CD4-positive, alpha-beta T cell treated with Interferon gamma for 1 hour (primary cell): ENCODE measurements at regions not wholly inside any gene's neighbourhood (a gene's known extent, or its start where the extent isn't known, plus 50 kb on each side); places are given as distances from the start of the nearest gene placed in this dataset.

Source experiments
- DNase-seq: peaks from one replicate; pipeline ENCODE4 v3.0.0-alpha.2; 2020

- DNase-seq = no peak
These were observed 965.7 kb downstream of the UQCRFS1 start for GRCh38 chr19:28247243-28247642.

- DNase-seq = no peak
These were observed 967.0 kb downstream of the UQCRFS1 start for GRCh38 chr19:28245937-28246336.

GRCh38 chr19:28244966-28245365 lies 968.0 kb downstream of the UQCRFS1 start:
- DNase-seq = no peak

- DNase-seq = no peak
These were observed 970.5 kb downstream of the UQCRFS1 start for GRCh38 chr19:28242317-28242927.

GRCh38 chr19:28239270-28239669 lies 973.7 kb downstream of the UQCRFS1 start:
- DNase-seq = no peak

GRCh38 chr19:28238270-28238820 lies 974.6 kb downstream of the UQCRFS1 start:
- DNase-seq = no peak

GRCh38 chr19:28235606-28236125 lies 977.3 kb downstream of the UQCRFS1 start:
- no peak for DNase-seq

GRCh38 chr19:28234637-28235036 lies 978.3 kb downstream of the UQCRFS1 start:
- no peak for DNase-seq

- no peak for DNase-seq
These were observed 984.1 kb downstream of the UQCRFS1 start for GRCh38 chr19:28228854-28229253.

- DNase-seq = no peak
These were observed 988.5 kb downstream of the UQCRFS1 start for GRCh38 chr19:28224441-28224840.

GRCh38 chr19:28221736-28222135 lies 991.2 kb downstream of the UQCRFS1 start:
- DNase-seq = no peak

- no peak for DNase-seq
These were observed 994.2 kb downstream of the UQCRFS1 start for GRCh38 chr19:28218728-28219127.

GRCh38 chr19:28217022-28217421 lies 995.9 kb downstream of the UQCRFS1 start:
- DNase-seq = no peak

GRCh38 chr19:28213470-28214082 lies 999.4 kb downstream of the UQCRFS1 start:
- DNase-seq = no peak

GRCh38 chr19:28210886-28211285 lies 1002.1 kb downstream of the UQCRFS1 start:
- no peak for DNase-seq

- no peak for DNase-seq
These were observed 1004.2 kb downstream of the UQCRFS1 start for GRCh38 chr19:28208745-28209144.

GRCh38 chr19:28207244-28207643 lies 1005.7 kb downstream of the UQCRFS1 start:
- DNase-seq = no peak

- no peak for DNase-seq
These were observed 1011.4 kb downstream of the UQCRFS1 start for GRCh38 chr19:28201462-28201943.

GRCh38 chr19:28199323-28199722 lies 1013.6 kb downstream of the UQCRFS1 start:
- DNase-seq = no peak

GRCh38 chr19:28196961-28197360 lies 1016.0 kb downstream of the UQCRFS1 start:
- no peak for DNase-seq

GRCh38 chr19:28196101-28196500 lies 1016.9 kb downstream of the UQCRFS1 start:
- no peak for DNase-seq

- no peak for DNase-seq
These were observed 1027.3 kb downstream of the UQCRFS1 start for GRCh38 chr19:28185646-28186045.

- DNase-seq = no peak
These were observed 1028.0 kb downstream of the UQCRFS1 start for GRCh38 chr19:28184997-28185396.

GRCh38 chr19:28176193-28176592 lies 1036.8 kb downstream of the UQCRFS1 start:
- no peak for DNase-seq
